Progenitor cell of endocrine pancreas (in vitro differentiated cells): ENCODE measurements at regions not wholly inside any gene's neighbourhood (a gene's known extent, or its start where the extent isn't known, plus 50 kb on each side); places are given as distances from the start of the nearest gene placed in this dataset.

Experiments used
- DNase-seq: peaks from one replicate; pipeline ENCODE4 v3.0.0; 2021; ENCODE audit warnings: low spot score; ENCODE audit not compliant: unreplicated experiment
- H3K27ac Mint-ChIP-seq: 2 replicates; pipeline ENCODE4 v1.8.0; 2021; ENCODE audit warnings: mild to moderate bottlenecking, moderate library complexity, mixed read lengths
- H3K27me3 Mint-ChIP-seq: 2 replicates; pipeline ENCODE4 v1.8.0; 2021; ENCODE audit warnings: mixed read lengths
- H3K36me3 Mint-ChIP-seq: 2 replicates; pipeline ENCODE4 v1.8.0; 2022; ENCODE audit warnings: mixed read lengths; ENCODE audit not compliant: insufficient read depth
- H3K4me1 Mint-ChIP-seq: 2 replicates; pipeline ENCODE4 v1.8.0; 2021; ENCODE audit warnings: low read depth, mixed read lengths
- H3K4me3 Mint-ChIP-seq: 2 replicates; pipeline ENCODE4 v1.8.0; 2021; ENCODE audit warnings: low read depth, mild to moderate bottlenecking, moderate library complexity, mixed read lengths
- H3K9me3 Mint-ChIP-seq: 2 replicates; pipeline ENCODE4 v1.8.0; 2021; ENCODE audit warnings: low read depth, mixed read lengths
- TF ChIP-seq, protein P1 (sequence below): fragments of 200-600 bp; sonication (generic); IDR thresholded peaks from one replicate; pipeline ENCODE4 v1.5.0; 2021; ENCODE audit warnings: antibody characterized with exemption, mild to moderate bottlenecking; ENCODE audit not compliant: unreplicated experiment

DNA sequence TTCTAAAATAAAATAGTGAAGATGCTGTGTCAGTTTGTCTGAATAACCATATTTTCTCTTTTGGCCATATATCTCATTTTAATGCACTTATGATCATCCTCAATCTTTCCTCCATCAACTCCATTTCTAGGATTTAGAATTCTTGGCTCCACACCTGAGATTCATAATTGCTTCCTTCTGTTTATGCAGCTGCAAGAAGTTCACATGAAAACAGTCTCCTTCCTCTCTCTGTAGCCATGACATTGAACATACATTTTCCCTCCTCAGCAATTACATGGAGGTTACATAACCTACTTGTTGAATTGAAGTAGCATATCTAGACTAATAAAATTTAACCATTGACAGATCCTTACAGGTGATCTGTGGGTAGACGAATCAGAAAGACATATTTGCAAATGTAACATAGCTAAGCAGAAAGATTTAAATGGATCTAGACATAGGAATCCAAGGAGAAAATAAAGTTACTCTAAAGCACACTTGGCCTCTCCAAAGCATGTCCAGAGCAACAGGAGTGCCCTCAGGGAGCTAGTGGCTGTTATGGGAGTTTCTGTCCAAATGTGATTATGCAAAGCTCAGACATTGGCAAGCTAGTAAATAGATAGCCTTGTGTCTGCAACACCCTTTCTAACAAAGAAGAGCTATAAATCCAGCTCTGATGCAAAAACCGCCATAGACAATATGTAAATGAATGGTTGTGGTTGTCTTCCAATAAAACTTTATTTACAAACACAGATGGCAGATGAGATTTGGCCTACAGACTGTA, 119.9 kb upstream of the MPPED2 start:
- H3K9me3 Mint-ChIP-seq: no peaks in the 10 kb centered on the region
- no peak for DNase-seq
- TF ChIP-seq, protein P1, sequence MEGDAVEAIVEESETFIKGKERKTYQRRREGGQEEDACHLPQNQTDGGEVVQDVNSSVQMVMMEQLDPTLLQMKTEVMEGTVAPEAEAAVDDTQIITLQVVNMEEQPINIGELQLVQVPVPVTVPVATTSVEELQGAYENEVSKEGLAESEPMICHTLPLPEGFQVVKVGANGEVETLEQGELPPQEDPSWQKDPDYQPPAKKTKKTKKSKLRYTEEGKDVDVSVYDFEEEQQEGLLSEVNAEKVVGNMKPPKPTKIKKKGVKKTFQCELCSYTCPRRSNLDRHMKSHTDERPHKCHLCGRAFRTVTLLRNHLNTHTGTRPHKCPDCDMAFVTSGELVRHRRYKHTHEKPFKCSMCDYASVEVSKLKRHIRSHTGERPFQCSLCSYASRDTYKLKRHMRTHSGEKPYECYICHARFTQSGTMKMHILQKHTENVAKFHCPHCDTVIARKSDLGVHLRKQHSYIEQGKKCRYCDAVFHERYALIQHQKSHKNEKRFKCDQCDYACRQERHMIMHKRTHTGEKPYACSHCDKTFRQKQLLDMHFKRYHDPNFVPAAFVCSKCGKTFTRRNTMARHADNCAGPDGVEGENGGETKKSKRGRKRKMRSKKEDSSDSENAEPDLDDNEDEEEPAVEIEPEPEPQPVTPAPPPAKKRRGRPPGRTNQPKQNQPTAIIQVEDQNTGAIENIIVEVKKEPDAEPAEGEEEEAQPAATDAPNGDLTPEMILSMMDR: no peak
- no peak overlapping the region for H3K4me3 Mint-ChIP-seq
- no peaks in the 10 kb centered on the region for H3K36me3 Mint-ChIP-seq
- H3K4me1 Mint-ChIP-seq: no peaks in the 10 kb centered on the region
- no peak overlapping the region for H3K27ac Mint-ChIP-seq
- no peaks in the 10 kb centered on the region for H3K27me3 Mint-ChIP-seq

DNA sequence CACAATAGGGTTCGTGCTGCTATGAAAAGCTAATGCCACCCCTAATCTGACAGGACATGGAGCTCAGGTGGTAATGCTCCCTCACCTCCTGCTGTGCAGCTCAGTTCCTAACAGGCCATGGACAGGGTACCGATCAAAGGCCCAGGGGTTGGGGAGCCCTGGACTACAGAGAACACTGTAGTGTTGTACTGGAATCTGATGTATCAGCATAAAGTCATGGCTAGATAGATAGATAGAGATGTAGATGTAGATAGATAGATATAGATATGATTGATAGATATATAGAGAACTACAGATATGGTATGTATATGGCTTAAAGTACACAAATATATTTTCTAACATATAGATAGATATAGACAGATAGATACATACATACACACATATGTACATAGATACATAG, 112.3 kb upstream of the MPPED2 start:
- Mint-ChIP-seq H3K27me3 (no peaks in the 10 kb centered on the region), H3K4me3 (no peak overlapping the region), H3K9me3 (no peaks in the 10 kb centered on the region), H3K4me1 (no peaks in the 10 kb centered on the region), H3K36me3 (no peaks in the 10 kb centered on the region), H3K27ac (no peak overlapping the region)
- no peak for DNase-seq
- TF ChIP-seq, protein P1: no peak

DNA sequence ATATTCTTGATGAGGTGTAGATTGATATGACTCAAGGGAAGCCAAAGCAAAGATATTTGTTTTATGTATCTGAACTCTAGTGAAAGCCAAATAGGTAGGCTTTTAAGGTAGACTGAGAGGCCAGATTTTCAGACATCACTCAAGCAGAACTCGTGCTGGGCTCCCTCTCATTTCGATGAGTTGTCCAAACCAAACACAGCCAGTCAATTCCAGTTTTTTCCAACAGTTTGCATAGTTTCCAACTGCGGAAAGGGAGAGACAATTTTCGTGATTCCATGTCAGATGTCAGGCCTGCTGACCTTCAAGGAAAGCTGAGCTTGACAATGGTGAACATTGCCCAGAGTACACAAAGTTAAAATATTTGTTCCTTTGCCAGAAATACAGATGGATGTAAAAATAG, 110.9 kb upstream of the MPPED2 start:
- TF ChIP-seq, protein P1: no peak
- Mint-ChIP-seq H3K4me1 (no peaks in the 10 kb centered on the region), H3K36me3 (no peaks in the 10 kb centered on the region), H3K27ac (no peak overlapping the region), H3K27me3 (no peaks in the 10 kb centered on the region), H3K9me3 (peaks cover 3% of the 10 kb centered on the region), H3K4me3 (no peak overlapping the region)
- DNase-seq: no peak

DNA sequence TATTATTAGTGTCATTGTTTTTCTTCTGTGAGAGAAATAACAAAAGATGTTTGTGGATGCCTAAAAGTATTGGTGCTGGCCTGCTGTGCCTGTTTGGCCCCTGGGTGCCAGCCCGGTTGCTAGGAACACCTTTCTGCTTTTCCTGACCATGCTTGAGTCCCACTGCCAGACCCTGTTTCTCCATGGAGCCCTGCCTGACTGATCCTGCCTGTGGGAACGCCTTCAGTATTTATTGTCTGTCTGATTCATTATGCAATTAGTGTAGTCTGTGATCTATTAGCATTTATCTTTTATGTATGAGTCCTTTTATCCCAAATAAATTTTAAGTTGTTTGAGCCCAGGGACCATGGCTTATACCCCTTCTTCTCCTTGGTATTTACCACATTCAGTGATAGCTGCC, 98.6 kb upstream of the MPPED2 start:
- Mint-ChIP-seq H3K36me3 (no peaks in the 10 kb centered on the region), H3K27me3 (no peaks in the 10 kb centered on the region), H3K4me3 (no peak overlapping the region), H3K27ac (no peak overlapping the region), H3K4me1 (no peaks in the 10 kb centered on the region), H3K9me3 (peaks cover 5% of the 10 kb centered on the region)
- TF ChIP-seq, protein P1: no peak
- DNase-seq: no peak

DNA sequence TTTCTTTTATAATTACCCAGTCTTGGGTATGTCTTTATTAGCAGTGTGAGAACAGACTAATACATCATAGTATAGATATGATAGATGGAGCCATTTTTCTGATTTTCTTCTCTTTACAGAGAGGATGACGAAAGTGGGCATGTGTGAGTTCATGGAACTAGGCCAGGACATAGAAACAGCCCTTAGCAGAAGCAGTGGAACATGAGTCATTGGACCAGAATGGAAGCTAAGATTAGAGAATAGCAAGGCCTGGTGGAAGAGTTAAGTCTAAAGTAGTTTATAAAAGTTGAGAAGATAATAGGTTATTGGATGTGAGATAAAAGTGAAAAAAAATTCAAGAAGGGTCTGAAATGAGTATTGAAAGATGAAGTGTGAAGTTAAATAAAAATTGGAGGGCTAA, 97.0 kb upstream of the MPPED2 start:
- Mint-ChIP-seq H3K9me3 (peaks cover 6% of the 10 kb centered on the region), H3K27me3 (no peaks in the 10 kb centered on the region), H3K36me3 (no peaks in the 10 kb centered on the region), H3K4me3 (no peak overlapping the region), H3K4me1 (no peaks in the 10 kb centered on the region), H3K27ac (no peak overlapping the region)
- TF ChIP-seq, protein P1: no peak
- DNase-seq: no peak
